H1 (cell line): ENCODE measurements at regions not wholly inside any gene's neighbourhood (a gene's known extent, or its start where the extent isn't known, plus 50 kb on each side); places are given as distances from the start of the nearest gene placed in this dataset.

Experiments used
- CBX8 ChIP-seq: fragments of 300-800, 300-1000 bp; sonication (generic); IDR thresholded peaks from 2 replicates; pipeline ENCODE4 v1.7.1; 2016; ENCODE audit warnings: low read depth, low read length, borderline replicate concordance
- GTF2F1 ChIP-seq: IDR thresholded peaks from 2 replicates; pipeline ENCODE4 v1.6.1; 2012; ENCODE audit warnings: low read depth, low read length, improper control_type of control experiment, borderline replicate concordance
- PHF8 ChIP-seq: fragments of 200-600 bp; sonication (generic); conservative IDR thresholded peaks from 2 replicates; pipeline ENCODE4 v1.7.1; 2012; ENCODE audit warnings: low read depth, mild to moderate bottlenecking, inconsistent platforms, low read length, moderate library complexity
- ZNF274 ChIP-seq: IDR thresholded peaks from 2 replicates; pipeline ENCODE4 v1.7.0; 2012; ENCODE audit warnings: low read length, borderline replicate concordance; ENCODE audit errors: extremely low read depth
- TF ChIP-seq, protein P1 (sequence below): IDR thresholded peaks from 2 replicates; pipeline ENCODE4 v1.6.1; 2012; ENCODE audit warnings: inconsistent platforms

DNA sequence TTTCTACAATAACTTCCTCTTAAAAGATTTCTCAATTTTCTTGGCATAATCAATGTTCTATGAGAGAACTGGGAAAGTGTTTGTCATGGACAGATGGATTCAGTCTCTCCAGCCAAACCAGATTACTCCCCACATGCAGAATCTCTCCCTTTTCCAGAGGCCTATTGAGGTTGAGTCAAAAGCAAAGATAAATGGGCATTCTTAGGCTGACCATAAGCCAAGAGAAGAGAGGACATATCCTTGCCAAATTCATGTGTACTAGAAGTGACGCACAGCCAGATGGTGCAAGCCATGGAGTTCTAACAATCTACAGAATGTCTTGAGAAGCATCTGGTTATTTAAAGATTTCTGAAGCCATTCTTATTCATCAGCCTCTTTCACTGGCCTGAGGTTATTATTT, 2115.0 kb downstream of the MAT2B start (continued):
- TF ChIP-seq, protein P1, sequence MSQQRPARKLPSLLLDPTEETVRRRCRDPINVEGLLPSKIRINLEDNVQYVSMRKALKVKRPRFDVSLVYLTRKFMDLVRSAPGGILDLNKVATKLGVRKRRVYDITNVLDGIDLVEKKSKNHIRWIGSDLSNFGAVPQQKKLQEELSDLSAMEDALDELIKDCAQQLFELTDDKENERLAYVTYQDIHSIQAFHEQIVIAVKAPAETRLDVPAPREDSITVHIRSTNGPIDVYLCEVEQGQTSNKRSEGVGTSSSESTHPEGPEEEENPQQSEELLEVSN = no peak
- no peak for TF ChIP-seq GTF2F1
- TF ChIP-seq PHF8 = no peak
- no peak for TF ChIP-seq ZNF274
- no peak for TF ChIP-seq CBX8
